GM12892 (cell line): ENCODE measurements at regions not wholly inside any gene's neighbourhood (a gene's known extent, or its start where the extent isn't known, plus 50 kb on each side); places are given as distances from the start of the nearest gene placed in this dataset.

Experiments used
- POLR2A ChIP-seq: IDR thresholded peaks from 2 replicates; pipeline ENCODE4 v1.6.1; 2011; ENCODE audit warnings: low read depth, low read length, control low read depth
- POLR2AphosphoS5 ChIP-seq: IDR thresholded peaks from 2 replicates; pipeline ENCODE4 v1.6.1; 2011; ENCODE audit warnings: low read depth, low read length, control low read depth
- TAF1 ChIP-seq: IDR thresholded peaks from 2 replicates; pipeline ENCODE4 v1.6.1; 2011; ENCODE audit warnings: low read depth, mild to moderate bottlenecking, control low read depth, low read length, borderline replicate concordance

DNA sequence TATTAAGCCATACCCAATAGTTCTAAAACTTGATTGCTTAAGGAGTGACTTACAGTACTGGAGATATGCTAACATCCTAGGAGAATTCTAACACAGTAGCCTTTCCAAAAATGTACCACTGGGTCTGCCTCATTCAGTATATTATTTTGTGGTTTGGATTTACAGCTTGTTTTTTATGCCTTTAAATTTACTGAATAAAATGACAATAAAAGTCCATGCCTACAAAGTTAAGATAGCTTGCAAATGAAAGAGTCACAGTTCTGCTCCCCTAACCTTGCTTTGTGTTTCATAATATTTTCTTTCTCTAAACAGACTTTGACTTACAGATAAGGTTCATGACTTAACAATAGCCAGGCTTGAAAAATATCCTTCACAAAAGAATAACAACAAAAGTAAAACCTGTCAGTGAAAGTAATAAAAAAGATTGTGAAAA is 951.1 kb upstream of the NUDT12 start:
- TF ChIP-seq TAF1 (no peak), POLR2A (no peak), POLR2AphosphoS5 (no peak)
